ENCODE measurements at regions not wholly inside any gene's neighbourhood (a gene's known extent, or its start where the extent isn't known, plus 50 kb on each side); places are given as distances from the start of the nearest gene placed in this dataset.

DNA sequence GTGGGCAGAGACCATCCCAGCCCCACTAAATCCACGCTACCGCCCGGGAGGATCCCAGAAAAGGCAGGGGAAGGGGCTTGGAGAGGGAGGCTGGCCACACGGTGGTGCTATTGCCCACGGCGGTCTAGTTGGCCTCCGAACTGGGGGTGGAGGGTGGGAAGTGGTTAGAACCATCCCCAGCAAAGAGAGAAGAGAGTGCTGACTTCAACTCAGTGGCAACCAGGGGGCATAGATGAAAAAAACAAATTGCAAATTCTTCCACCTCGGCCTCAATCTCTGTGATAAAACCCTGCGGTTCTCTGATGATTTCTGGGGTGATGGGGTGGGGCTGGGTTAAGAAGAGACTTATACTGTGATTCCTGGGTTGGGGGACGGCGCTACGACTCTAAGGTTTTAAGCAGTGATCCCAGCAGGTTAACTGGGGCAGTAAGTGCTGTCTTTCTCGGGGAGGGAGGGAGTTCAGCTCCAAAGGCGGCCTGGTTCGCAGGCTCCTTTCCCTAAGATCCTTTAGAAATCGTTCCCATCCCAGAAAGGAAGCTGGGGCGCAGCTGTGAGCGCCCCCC is 154.5 kb upstream of the LYZL2 start:
- H2BK12ac ChIP-seq (ENCODE audit: insufficient read length, low read depth, low read length) = no peak overlapping the region
- H4K5ac ChIP-seq (ENCODE audit: insufficient read length, low read depth, low read length) = no peak overlapping the region
- no peaks in the 10 kb centered on the region for H3K79me1 ChIP-seq (ENCODE audit: insufficient read depth, low read depth, low read length, poor library complexity, severe bottlenecking)
- no peak overlapping the region for H3K14ac ChIP-seq (ENCODE audit: insufficient read depth, low read length)
- H3K56ac ChIP-seq (ENCODE audit: insufficient read length, low read depth, low read length) = no peak overlapping the region
- H4K8ac ChIP-seq (replicated peaks; ENCODE audit: insufficient read length, low read depth, low read length) = no peak overlapping the region
- Mint-ChIP-seq H3K9me3 (no peaks in the 10 kb centered on the region), H3K27ac (peak overlapping the region in 2 of 3 experiments; percentile 84 to 91; a peak in 5 of 7 replicates), H3K4me3 (peak overlapping the region; percentile 70 to 84), H3K4me1 (peaks cover 11 to 18% of the 10 kb centered on the region in 2 experiments), H3K36me3 (ENCODE audit: insufficient read depth in 1 of 3, low read depth in 3 of 3) (no peaks in the 10 kb centered on the region), H3K27me3 (ENCODE audit: low read depth) (peaks cover 66% of the 10 kb centered on the region)
- H3K23ac ChIP-seq (ENCODE audit: insufficient read length, low read depth, low read length) = no peak overlapping the region
- H2BK120ac ChIP-seq (ENCODE audit: low read depth, low read length, poor library complexity, severe bottlenecking) = no peak overlapping the region
- peak overlapping the region; percentile 35 for H3K4me2 ChIP-seq (ENCODE audit: insufficient read depth, insufficient read length, low read length)
- no peaks in the 10 kb centered on the region for H3K4me1 ChIP-seq (ENCODE audit: insufficient read depth, low read length)
- H3K79me2 ChIP-seq (ENCODE audit: insufficient read depth, low read length) = no peaks in the 10 kb centered on the region
- TF ChIP-seq, protein P1, sequence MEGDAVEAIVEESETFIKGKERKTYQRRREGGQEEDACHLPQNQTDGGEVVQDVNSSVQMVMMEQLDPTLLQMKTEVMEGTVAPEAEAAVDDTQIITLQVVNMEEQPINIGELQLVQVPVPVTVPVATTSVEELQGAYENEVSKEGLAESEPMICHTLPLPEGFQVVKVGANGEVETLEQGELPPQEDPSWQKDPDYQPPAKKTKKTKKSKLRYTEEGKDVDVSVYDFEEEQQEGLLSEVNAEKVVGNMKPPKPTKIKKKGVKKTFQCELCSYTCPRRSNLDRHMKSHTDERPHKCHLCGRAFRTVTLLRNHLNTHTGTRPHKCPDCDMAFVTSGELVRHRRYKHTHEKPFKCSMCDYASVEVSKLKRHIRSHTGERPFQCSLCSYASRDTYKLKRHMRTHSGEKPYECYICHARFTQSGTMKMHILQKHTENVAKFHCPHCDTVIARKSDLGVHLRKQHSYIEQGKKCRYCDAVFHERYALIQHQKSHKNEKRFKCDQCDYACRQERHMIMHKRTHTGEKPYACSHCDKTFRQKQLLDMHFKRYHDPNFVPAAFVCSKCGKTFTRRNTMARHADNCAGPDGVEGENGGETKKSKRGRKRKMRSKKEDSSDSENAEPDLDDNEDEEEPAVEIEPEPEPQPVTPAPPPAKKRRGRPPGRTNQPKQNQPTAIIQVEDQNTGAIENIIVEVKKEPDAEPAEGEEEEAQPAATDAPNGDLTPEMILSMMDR (conservative IDR thresholded peaks at IDR 0.05) = peak; percentile 84
- no peak overlapping the region for H2BK5ac ChIP-seq (ENCODE audit: insufficient read length, low read length)
- no peaks in the 10 kb centered on the region; the same call in 1 of the 2 replicates for H3K27me3 ChIP-seq (ENCODE audit: insufficient read depth, low read length)
- no peak overlapping the region for H3K18ac ChIP-seq (ENCODE audit: insufficient read length, low read depth, low read length)
- peak; percentile 87 for DNase-seq
- no peak overlapping the region for H2AFZ ChIP-seq (ENCODE audit: low read length)
- no CpG with 5 or more reads among the region's 18 CpGs for WGBS (ENCODE audit: extremely low coverage, insufficient read length, low lambda C conversion rate)
- H3K27ac ChIP-seq (ENCODE audit: insufficient read length, low read depth, low read length) = no peak overlapping the region
- H3K9ac ChIP-seq (ENCODE audit: extremely low read depth, insufficient read length, low read length) = no peak overlapping the region
- H3K9me3 ChIP-seq (ENCODE audit: control insufficient read depth, low read depth, low read length) = no peaks in the 10 kb centered on the region
- no peak overlapping the region for H4K91ac ChIP-seq (ENCODE audit: insufficient read length, low read depth, low read length)
- no peak overlapping the region for H2BK15ac ChIP-seq (ENCODE audit: low read depth, low read length)
- H3K23me2 ChIP-seq (ENCODE audit: insufficient read length, low read depth, low read length, poor library complexity, severe bottlenecking) = peaks cover 3% of the 10 kb centered on the region
- H2AK5ac ChIP-seq (ENCODE audit: insufficient read length, low read length) = no peak overlapping the region
- H3T11ph ChIP-seq (ENCODE audit: low read length) = no peak overlapping the region
- no peak overlapping the region for H3K4ac ChIP-seq (ENCODE audit: low read depth, low read length)
- H4K20me1 ChIP-seq (ENCODE audit: control insufficient read depth, insufficient read depth, insufficient read length) = no peaks in the 10 kb centered on the region
- no peak overlapping the region for H2BK20ac ChIP-seq (ENCODE audit: low read depth, low read length, poor library complexity, severe bottlenecking)

Measured in H9 (cell line).